ENCODE measurements at regions not wholly inside any gene's neighbourhood (a gene's known extent, or its start where the extent isn't known, plus 50 kb on each side); places are given as distances from the start of the nearest gene placed in this dataset.

GRCh38 chr16:52800432-52800831 lies 252.3 kb downstream of the CHD9NB start:
- 12% methylated on average over 4 of the region's 4 CpGs for WGBS (ENCODE audit: insufficient coverage, insufficient replicate concordance, low lambda C conversion rate, missing lambda C conversion rate)
- POLR2A ChIA-PET: no interaction called here
- H3K9me3 ChIP-seq (replicated peaks; ENCODE audit: control insufficient read depth, insufficient read depth, low read length): no peaks in the 10 kb centered on the region
- in situ Hi-C loops (cut with MboI) (no loop called here), intact Hi-C loops (cut with micrococcal nuclease; ENCODE audit: unreplicated experiment) (no loop called here)
- H3K4me3 ChIP-seq: no peak overlapping the region
- no peaks in the 10 kb centered on the region for H3K27me3 ChIP-seq (replicated peaks in 1 of 2; ENCODE audit: control insufficient read depth in 2 of 2, insufficient read depth in 2 of 2, low read length in 1 of 2)
- no peaks in the 10 kb centered on the region for H3K79me2 ChIP-seq (ENCODE audit: control insufficient read depth, insufficient read depth, low read length)
- H3K36me3 ChIP-seq (ENCODE audit: control insufficient read depth in 2 of 2, insufficient read depth in 2 of 2, low read length in 1 of 2): no peaks in the 10 kb centered on the region
- no peak overlapping the region for H2AFZ ChIP-seq (ENCODE audit: control insufficient read depth, low read depth, low read length)
- SMC1A ChIA-PET (ENCODE audit: uncharacterized antibody, unreplicated experiment): interaction anchor here (0.6 to 1.5 kb wide), 2 partner anchors 13 to 456 kb away, joined by 3 read pairs; no protein-coding TSS in a partner anchor
- H3K27ac ChIP-seq (ENCODE audit: control insufficient read depth, insufficient read depth): no peak overlapping the region
- H3K4me1 ChIP-seq (ENCODE audit: control insufficient read depth, insufficient read depth, low read length): no peaks in the 10 kb centered on the region
- RAD21 ChIA-PET (ENCODE audit: unreplicated experiment): no interaction called here
- no TSS peak for BruUV-seq (replicated peaks)
- H3K9ac ChIP-seq (ENCODE audit: control insufficient read depth, insufficient read depth, low read length): no peak overlapping the region
- TF ChIP-seq, protein P1, sequence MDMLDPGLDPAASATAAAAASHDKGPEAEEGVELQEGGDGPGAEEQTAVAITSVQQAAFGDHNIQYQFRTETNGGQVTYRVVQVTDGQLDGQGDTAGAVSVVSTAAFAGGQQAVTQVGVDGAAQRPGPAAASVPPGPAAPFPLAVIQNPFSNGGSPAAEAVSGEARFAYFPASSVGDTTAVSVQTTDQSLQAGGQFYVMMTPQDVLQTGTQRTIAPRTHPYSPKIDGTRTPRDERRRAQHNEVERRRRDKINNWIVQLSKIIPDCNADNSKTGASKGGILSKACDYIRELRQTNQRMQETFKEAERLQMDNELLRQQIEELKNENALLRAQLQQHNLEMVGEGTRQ (IDR thresholded peaks at IDR 0.05; ENCODE audit: borderline replicate concordance, low read depth, low read length): no peak
- no peak for TF ChIP-seq MEF2A (IDR thresholded peaks at IDR 0.05; ENCODE audit: insufficient read depth, low read depth, low read length)
- no peak for TF ChIP-seq TCF7 (IDR thresholded peaks at IDR 0.05; ENCODE audit: borderline replicate concordance)
- no peak for TF ChIP-seq TBL1XR1 (IDR thresholded peaks at IDR 0.05; ENCODE audit: low read depth, low read length)
- ATAC-seq: no peak
- H3K4me2 ChIP-seq (ENCODE audit: control insufficient read depth, insufficient read depth): no peak overlapping the region
- FAIRE-seq: no peak
- CTCF ChIA-PET: interaction anchor here (1.5 kb wide), 1 partner anchor 112 kb away, joined by 6 read pairs; no protein-coding TSS in a partner anchor
- H4K20me1 ChIP-seq (ENCODE audit: control insufficient read depth, insufficient read depth): no peaks in the 10 kb centered on the region
- DNase-seq (ENCODE audit: low read depth, low spot score): no peak

DNA sequence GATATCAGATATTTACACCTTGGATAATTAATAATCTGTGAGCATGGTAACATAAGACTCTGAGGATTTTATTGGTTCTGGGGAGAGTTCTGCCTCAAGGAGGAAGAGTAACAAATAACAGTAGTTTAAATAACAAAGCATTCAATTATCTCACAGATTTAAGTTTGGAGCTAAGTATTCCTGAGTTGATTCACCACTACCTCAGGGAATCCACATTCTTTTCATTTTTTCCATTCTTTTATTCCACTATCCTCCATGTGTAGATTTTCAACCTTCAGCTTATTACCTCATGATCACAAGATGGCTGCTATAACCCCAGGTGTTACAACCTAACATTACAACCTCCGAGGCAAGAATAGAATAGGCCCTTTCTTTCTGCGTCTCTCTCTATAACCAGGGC lies 252.2 kb upstream of the TOX3 start:
- no peaks in the 10 kb centered on the region for H3K9me3 ChIP-seq (replicated peaks; ENCODE audit: control insufficient read depth, insufficient read depth, low read length)
- FAIRE-seq: no peak
- H3K4me2 ChIP-seq (ENCODE audit: control insufficient read depth, insufficient read depth): no peak overlapping the region
- ChIA-PET SMC1A (ENCODE audit: uncharacterized antibody, unreplicated experiment) (no interaction called here), CTCF (interaction anchor here (0.7 to 1.5 kb wide), 2 partner anchors 114 to 215 kb away, joined by 3 to 6 read pairs; no protein-coding TSS in a partner anchor), RAD21 (ENCODE audit: unreplicated experiment) (interaction anchor here (1.0 kb wide), 1 partner anchor 9 kb away, joined by 3 read pairs; no protein-coding TSS in a partner anchor), POLR2A (no interaction called here)
- 0% methylated on average over 2 of the region's 2 CpGs for WGBS (ENCODE audit: insufficient coverage, insufficient replicate concordance, low lambda C conversion rate, missing lambda C conversion rate)
- no peaks in the 10 kb centered on the region for H3K79me2 ChIP-seq (ENCODE audit: control insufficient read depth, insufficient read depth, low read length)
- no peaks in the 10 kb centered on the region for H3K4me1 ChIP-seq (ENCODE audit: control insufficient read depth, insufficient read depth, low read length)
- no peaks in the 10 kb centered on the region for H4K20me1 ChIP-seq (ENCODE audit: control insufficient read depth, insufficient read depth)
- H3K27me3 ChIP-seq (replicated peaks in 1 of 2; ENCODE audit: control insufficient read depth in 2 of 2, insufficient read depth in 2 of 2, low read length in 1 of 2): no peaks in the 10 kb centered on the region
- H3K36me3 ChIP-seq (ENCODE audit: control insufficient read depth in 2 of 2, insufficient read depth in 2 of 2, low read length in 1 of 2): no peaks in the 10 kb centered on the region
- no TSS peak for BruUV-seq (replicated peaks)
- in situ Hi-C loops (cut with MboI): no loop called here
- DNase-seq (ENCODE audit: low read depth, low spot score): no peak
- H3K4me3 ChIP-seq: no peak overlapping the region
- intact Hi-C loops (cut with micrococcal nuclease; ENCODE audit: unreplicated experiment): no loop called here
- ATAC-seq: no peak
- no peak for TF ChIP-seq GABPA (IDR thresholded peaks at IDR 0.05; ENCODE audit: low read depth)
- no peak for TF ChIP-seq HDAC6 (IDR thresholded peaks at IDR 0.05; ENCODE audit: unreplicated experiment)
- H3K27ac ChIP-seq (ENCODE audit: control insufficient read depth, insufficient read depth): no peak overlapping the region
- no peak overlapping the region for H3K9ac ChIP-seq (ENCODE audit: control insufficient read depth, insufficient read depth, low read length)
- no peak overlapping the region for H2AFZ ChIP-seq (ENCODE audit: control insufficient read depth, low read depth, low read length)

All from GM12878 (cell line).